ENCODE measurements at regions not wholly inside any gene's neighbourhood (a gene's known extent, or its start where the extent isn't known, plus 50 kb on each side); places are given as distances from the start of the nearest gene placed in this dataset.

- Histone ChIP-seq H3K27me3 (ENCODE audit: control insufficient read depth, insufficient read depth, low read length) (no peaks in the 10 kb centered on the region), H3K36me3 (ENCODE audit: control insufficient read depth, insufficient read depth, low read length) (no peaks in the 10 kb centered on the region), H3K4me3 (ENCODE audit: low read depth, low read length) (no peak overlapping the region)
- no peak for TF ChIP-seq CTCF (IDR thresholded peaks at IDR 0.05; ENCODE audit: insufficient read depth, low read length, severe bottlenecking)
- DNase-seq (ENCODE audit: low read depth) (no peak), FAIRE-seq (no peak)
Measured at GRCh38 chr5:58099257-58099656, 360.6 kb downstream of the PLK2 start.

- H3K36me3 ChIP-seq (ENCODE audit: control insufficient read depth, insufficient read depth, low read length) = no peaks in the 10 kb centered on the region
- DNase-seq (ENCODE audit: low read depth) (peak; percentile 97), FAIRE-seq (peak; percentile 94)
- no peak overlapping the region for H3K4me3 ChIP-seq (ENCODE audit: low read depth, low read length)
- H3K27me3 ChIP-seq (ENCODE audit: control insufficient read depth, insufficient read depth, low read length) = no peaks in the 10 kb centered on the region
- no peak for TF ChIP-seq CTCF (IDR thresholded peaks at IDR 0.05; ENCODE audit: insufficient read depth, low read length, severe bottlenecking)
Measured at GRCh38 chr5:58094031-58094430, 365.9 kb downstream of the PLK2 start.

- FAIRE-seq = no peak
- H3K4me3 ChIP-seq (ENCODE audit: low read depth, low read length) = no peak overlapping the region
- H3K36me3 ChIP-seq (ENCODE audit: control insufficient read depth, insufficient read depth, low read length) = no peaks in the 10 kb centered on the region
- TF ChIP-seq CTCF (IDR thresholded peaks at IDR 0.05; ENCODE audit: insufficient read depth, low read length, severe bottlenecking) = no peak
- no peak for DNase-seq (ENCODE audit: low read depth)
- H3K27me3 ChIP-seq (ENCODE audit: control insufficient read depth, insufficient read depth, low read length) = no peaks in the 10 kb centered on the region
Measured at GRCh38 chr5:58090704-58091103, 369.2 kb downstream of the PLK2 start.

GRCh38 chr5:58088941-58089340 lies 370.9 kb downstream of the PLK2 start:
- no peak for FAIRE-seq

GRCh38 chr5:58087905-58088304 lies 372.0 kb downstream of the PLK2 start:
- TF ChIP-seq CTCF (IDR thresholded peaks at IDR 0.05; ENCODE audit: insufficient read depth, low read length, severe bottlenecking) = no peak
- no peak for DNase-seq (ENCODE audit: low read depth)
- H3K36me3 ChIP-seq (ENCODE audit: control insufficient read depth, insufficient read depth, low read length) = no peaks in the 10 kb centered on the region
- no peak for FAIRE-seq
- no peak overlapping the region for H3K4me3 ChIP-seq (ENCODE audit: low read depth, low read length)
- H3K27me3 ChIP-seq (ENCODE audit: control insufficient read depth, insufficient read depth, low read length) = no peaks in the 10 kb centered on the region

More at GRCh38 chr5:58088941-58089340, 370.9 kb downstream of the PLK2 start:
- peak; percentile 27 for DNase-seq (ENCODE audit: low read depth)
- H3K36me3 ChIP-seq (ENCODE audit: control insufficient read depth, insufficient read depth, low read length) = no peaks in the 10 kb centered on the region
- TF ChIP-seq CTCF (IDR thresholded peaks at IDR 0.05; ENCODE audit: insufficient read depth, low read length, severe bottlenecking) = no peak
- H3K4me3 ChIP-seq (ENCODE audit: low read depth, low read length) = no peak overlapping the region
- no peaks in the 10 kb centered on the region for H3K27me3 ChIP-seq (ENCODE audit: control insufficient read depth, insufficient read depth, low read length)

GRCh38 chr5:58087123-58087522 lies 372.8 kb downstream of the PLK2 start:
- DNase-seq (ENCODE audit: low read depth) (no peak), FAIRE-seq (no peak)
- Histone ChIP-seq H3K36me3 (ENCODE audit: control insufficient read depth, insufficient read depth, low read length) (no peaks in the 10 kb centered on the region), H3K27me3 (ENCODE audit: control insufficient read depth, insufficient read depth, low read length) (no peaks in the 10 kb centered on the region), H3K4me3 (ENCODE audit: low read depth, low read length) (no peak overlapping the region)
- TF ChIP-seq CTCF (IDR thresholded peaks at IDR 0.05; ENCODE audit: insufficient read depth, low read length, severe bottlenecking) = no peak
